ENCODE measurements at regions not wholly inside any gene's neighbourhood (a gene's known extent, or its start where the extent isn't known, plus 50 kb on each side); places are given as distances from the start of the nearest gene placed in this dataset.

DNA sequence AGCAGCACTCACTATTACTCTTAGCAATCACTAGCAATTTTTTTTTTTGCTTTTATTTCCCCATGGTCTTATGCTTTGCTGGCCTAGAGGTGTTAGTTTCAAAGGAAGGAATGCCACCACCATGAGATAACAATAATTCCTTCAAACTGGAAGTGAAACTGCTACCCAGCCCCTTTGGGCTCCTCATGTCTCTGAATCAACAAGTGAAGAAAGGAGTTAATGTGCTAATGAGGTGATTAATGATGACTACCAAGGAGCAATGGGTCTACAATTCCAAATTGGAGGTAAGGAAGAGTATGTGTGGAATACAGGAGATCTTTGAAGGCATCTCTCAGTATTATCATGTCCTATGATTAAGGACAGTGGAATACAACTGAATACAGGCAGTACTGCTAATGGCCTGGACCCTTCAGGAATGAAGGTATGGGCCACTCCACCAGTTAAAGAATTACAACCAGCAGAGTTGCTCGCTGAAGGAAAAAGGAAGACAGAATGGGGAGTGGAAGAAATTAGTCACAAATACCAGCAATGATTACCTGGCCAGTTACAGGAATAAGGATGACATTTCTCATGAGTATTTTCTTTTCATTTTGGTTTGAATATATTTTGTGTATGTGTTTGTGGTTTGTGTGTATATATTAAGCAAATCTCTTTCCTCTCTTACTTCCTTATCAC lies 652.9 kb downstream of the ADGRL2 start:
- no peak for DNase-seq

DNA sequence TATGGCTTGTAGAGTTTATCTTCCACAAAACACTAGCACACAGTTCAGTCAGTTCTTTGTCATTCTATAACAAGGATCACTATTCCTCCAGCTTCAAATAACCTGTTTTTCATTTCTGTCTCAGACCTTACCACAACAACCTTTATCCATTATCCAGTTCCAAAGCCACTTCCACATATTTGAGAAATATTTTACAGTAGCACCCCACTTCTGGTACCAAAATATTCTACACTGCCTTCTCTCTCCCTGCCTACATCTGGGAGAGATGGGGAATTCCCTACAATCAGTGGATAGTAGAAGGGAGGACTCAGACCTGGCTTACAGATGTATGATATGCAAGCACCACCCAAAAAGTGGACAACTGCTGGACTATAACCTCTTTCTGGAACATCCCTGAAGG lies 651.4 kb downstream of the ADGRL2 start:
- no peak for DNase-seq

DNA sequence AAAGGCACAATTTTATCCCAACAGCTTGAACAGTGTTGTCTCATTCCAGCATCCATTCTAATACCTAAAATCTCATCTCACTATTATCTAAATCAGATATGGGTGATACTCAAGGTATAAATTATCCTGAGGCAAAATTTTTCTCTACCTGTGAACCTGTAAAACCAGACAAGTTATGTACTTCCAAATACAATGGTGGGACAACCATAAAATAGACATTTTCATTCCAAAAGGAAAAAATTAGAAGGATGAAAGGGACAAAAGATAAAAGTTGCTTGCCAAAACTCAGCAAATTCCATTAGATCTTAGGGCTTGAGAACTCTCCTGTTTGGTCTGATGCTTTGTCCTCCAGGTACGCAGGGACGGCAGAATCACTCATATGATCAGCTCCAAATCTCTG lies 650.5 kb downstream of the ADGRL2 start:
- no peak for DNase-seq

DNA sequence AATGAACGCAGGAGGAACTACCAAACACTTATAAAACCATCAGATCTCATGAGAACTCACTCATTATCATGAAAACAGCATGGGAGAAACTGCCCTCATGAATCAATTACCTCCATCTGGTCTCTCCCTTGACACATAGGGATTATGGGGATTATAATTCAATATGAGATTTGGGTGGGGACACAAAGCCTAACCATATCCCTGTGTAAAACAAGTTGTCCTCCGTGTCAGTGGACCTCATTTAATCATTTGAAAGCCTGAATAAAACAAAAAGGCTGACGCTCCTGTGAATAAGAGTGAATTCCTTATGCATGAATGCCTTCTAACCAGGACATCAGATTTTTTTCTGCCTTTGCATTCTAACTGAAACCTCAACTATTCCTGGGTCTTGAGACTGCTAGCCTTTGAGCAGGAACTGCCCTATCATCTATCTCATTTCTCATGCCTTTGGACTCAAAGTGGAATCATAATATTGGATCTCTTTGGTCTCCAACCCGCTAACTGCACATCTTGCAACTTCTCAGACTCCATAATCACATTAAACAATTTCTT lies 648.8 kb downstream of the ADGRL2 start:
- DNase-seq, result peak; percentile 3

DNA sequence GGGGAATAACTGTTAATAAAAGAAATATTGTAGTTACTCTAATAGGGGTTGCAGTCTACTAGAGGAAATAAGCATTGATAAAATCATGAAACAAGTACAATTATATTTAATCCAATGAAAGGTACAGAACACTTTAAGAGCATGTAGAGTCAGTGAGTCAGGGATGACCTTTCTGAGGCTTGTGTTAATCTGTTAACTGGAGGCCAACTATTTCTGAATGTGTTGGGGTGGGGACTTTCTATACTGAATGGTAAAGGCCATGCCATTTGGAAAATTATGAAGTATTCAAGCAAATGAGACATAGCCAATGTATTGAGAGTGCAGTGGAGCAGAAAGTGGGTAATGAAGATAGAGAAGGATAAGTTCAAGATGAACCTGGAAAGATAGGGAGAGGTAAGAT lies 646.2 kb downstream of the ADGRL2 start:
- no peak for DNase-seq

DNA sequence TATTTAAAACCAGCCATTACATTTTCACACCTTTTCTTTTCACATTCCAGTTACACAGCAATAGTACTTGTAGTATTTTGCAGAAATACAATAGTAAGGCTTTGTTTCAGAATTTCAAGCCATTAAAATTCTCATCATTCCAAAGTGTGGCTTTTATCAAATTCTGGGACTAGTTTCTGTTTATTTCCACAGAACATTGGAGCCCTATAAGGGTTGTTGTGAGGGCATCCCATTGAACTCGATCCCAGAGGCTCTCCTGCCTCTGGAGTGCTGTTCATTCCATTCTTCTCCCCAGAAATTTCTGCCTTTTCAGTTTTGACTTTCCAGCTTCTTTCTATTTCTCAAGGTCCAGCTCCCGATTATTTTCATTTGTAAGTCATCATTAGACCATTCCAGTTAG lies 645.5 kb downstream of the ADGRL2 start:
- peak; percentile 1 for DNase-seq

DNA sequence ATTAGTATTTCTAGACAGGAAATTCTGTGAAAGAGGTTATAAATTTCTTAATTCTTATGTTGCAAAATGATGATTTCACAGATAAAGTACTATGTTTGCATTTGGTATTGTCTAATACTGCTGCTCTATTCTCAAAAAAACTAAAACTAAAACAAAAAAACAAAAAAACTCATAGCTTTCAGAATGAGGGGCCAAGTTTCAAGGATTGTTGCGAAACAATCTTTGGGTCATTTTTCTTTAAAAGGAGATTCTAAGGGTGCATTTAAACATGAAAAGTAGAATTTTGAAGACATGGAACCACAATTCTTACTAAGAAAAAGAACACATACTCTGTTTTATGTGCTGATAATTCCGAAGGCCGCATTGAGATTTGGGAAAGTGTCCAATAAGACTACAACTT lies 645.1 kb downstream of the ADGRL2 start:
- DNase-seq, result no peak

DNA sequence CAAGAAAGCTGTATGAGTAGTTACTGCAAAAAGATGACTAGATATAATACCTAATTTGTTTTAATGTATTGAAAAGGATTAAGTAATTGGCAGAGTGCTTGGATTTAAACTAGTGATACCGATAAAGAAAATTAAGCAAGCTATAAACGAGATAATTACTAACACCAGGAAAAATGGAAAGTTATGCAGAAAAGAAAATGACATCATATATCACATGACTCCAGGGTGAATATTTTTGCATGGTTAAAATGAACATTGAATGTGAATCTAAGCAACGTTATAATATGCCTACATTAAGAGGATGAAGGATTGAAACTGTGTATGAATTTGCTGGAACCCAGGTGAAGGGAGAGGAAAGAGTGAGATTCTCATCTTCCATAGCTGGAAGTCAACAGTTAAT lies 644.4 kb downstream of the ADGRL2 start:
- no peak for DNase-seq

DNA sequence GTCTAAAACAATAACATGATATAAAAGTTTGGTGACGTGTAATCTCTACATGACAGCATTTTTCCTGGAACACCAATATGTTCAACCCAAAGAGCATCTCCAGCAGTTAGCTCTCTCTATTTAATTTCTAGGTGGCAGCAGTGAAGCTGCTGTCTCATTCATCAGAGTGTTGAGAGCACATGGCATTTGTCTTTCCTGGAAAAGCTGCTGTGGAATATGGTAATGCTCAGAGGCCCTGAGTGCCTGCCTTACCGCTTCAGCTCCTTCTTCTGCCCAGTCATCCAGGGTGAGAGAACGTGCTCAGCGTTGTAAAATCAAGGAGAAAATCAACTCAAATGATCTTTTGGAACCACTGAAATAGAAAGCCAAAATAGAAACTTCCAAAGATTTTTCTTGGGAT lies 640.7 kb downstream of the ADGRL2 start:
- no peak for DNase-seq

DNA sequence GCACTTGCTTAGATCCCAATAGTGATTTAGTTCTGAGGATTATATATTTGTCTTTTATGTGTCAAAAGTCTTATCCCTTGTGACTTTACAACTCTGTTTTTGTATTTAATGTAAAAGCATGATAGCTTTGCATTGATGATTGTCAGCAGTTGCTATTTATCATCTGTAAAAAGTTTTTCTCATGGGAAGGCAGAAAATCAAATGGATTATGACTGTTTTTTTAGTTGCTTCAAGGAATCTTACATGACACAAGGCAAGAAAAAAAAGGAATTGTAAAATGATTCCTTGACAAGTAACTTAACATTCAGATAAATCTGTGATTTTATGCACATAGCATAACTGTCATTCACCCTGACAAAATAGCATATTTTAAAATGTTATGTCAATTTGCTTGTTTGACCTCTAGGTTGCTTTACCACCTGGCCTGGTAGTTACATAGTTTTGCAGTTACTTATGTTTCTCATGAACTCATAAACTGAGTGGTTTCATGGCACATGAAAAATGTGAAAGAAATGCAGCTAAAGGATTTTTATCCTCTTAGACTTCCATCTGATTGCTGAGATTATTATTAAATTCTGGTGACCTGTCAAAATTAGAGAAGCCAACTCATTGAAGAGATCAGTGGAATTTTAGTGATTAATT lies 622.6 kb downstream of the ADGRL2 start:
- DNase-seq, result peak; percentile 21

DNA sequence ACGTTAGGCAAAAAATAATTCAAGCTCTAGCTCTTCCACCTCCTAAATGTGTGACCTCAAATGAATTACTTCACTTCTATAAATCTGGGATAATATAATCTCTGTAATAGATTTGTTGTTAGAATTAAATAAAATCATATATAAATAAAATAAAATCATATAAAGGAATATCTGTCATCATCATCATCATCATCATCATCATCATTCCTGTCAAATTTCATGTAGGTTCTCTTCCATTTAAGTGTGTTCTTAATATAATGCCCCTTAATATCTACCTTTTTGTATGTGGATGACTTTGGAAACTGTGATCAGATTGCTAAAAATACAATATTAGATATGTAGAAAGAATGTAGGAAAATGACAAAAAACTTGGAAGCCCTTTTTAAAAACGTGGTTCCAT lies 621.0 kb downstream of the ADGRL2 start:
- DNase-seq, result no peak

DNA sequence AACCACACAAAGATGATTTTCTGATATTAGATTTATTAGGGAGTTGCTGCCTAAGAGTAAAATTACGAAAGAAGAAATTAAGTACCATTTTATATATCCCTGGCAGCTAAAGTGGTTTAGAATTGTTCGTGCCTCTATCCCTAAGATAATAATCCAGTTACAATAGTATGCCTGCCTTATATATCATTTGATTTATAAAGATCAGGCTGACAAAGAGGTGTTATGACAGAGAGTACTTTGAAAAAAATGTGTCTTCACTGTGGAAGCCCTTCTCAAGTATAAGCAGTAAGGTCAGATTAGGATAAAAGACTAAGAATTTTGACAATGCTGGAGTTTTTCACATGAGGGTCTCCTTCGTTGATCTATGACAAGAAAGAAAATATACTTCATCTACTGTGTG lies 619.9 kb downstream of the ADGRL2 start:
- DNase-seq, result no peak

DNA sequence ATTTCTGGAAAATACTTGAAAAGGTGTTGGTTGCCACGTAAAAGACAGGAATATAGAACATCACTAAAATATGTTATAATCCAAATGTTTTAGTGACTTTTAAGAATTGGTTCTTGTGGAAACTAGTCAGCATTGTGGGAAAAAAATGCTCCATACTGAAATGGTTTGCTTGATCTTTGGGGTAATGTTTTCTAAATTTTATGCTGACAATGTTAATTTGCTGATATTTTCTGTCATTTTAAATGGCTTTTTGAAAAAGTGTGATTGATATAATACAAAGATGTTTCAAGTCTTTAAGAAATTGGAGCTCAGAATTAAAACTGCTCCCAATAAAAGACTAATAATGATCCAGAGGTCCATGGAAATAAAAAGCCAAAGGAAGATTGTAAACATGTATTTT lies 610.9 kb downstream of the ADGRL2 start:
- DNase-seq, result no peak

DNA sequence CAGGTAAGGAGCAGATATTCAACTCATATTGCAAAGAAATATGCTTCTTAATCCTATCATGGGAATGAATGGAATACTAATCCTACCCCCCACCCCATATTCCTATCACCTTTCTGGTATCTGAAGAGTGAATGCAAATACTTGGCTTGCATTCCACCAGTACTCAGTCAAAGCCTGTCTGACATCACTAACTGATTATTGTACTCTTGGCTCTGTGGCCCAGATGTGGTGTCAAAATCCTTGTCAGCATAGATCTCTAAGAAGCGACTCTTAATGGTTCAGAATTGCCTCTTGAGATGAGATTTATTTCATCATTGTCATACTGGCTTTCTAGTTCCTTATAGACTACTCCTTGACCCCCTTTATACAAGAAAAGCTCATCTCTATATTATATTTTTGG lies 604.6 kb downstream of the ADGRL2 start:
- DNase-seq, result no peak

DNA sequence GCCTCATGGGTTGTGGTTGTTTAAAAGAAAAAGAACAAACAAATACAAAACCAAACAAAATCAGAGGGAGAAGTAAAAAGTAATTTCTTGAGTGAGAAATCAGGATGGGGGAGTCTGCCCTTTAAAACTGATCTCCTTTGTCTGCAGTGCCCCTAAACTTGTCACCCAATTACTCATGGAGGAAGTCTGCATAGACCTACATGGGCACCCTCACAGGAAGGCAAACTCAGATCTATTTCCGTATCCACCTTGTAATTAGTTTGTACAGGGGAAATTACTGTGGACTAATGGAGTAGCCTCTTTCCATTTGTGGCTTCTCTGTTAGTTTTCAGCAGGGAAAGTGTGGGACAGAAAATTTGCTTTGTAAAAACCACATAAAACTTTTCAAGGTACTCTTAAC lies 600.4 kb downstream of the ADGRL2 start:
- DNase-seq, result no peak

DNA sequence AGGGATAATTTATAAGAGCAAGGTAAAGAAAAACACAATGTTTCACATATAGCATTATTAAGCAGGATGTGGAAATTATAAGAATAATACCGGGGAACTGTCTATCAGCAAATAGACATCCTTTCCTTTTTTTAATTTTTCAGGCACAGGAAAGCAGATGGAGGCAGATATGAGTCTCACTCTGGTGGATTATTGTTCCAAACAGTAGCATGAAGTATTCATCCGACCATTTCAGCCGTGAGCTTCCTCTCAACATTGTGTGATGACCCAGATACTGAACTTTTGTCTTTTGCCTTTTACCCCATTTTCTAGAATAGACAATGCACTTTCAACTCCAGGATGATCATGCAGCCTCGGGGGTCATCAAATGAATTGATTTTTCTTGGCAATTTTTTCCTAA lies 599.8 kb downstream of the ADGRL2 start:
- DNase-seq, result no peak

DNA sequence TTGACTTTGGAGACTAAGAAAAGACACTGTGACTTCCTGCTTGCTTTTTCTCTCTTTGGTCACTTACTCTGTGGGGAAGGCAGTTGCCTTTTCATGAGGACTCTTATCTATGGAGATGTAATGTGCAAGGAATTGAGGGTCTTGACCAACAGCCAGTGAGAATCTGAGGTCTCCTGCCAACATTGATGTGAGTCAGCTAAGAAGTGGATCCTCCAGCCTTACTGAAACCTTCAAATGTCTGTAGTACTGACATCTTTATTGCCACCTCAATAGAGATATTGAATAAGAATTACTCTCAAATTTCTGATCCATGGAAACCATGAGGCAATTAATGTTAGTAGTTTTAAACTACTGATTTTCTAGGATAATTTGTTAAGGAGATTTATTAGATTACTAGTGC lies 598.4 kb downstream of the ADGRL2 start:
- DNase-seq, result peak; percentile 42

DNA sequence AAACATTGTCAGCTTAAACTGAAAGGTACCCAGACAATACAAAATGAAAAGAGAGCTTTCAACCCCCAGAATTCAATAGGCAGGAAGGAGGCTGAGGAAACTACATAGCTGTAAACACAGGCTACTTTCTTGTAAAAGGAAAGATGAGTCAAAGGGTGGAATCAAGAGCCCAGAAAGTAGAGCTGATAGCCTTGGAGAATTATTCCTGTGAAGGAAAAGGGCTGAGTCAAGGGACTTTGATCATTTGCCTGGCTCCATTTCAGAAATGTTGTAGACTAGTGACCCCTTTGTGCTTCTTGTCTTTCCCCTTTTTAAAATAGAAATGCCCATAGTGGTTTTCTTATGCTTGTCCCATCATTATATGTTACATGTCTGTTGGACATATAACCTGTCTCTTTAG lies 597.6 kb downstream of the ADGRL2 start:
- DNase-seq, result peak; percentile 8

DNA sequence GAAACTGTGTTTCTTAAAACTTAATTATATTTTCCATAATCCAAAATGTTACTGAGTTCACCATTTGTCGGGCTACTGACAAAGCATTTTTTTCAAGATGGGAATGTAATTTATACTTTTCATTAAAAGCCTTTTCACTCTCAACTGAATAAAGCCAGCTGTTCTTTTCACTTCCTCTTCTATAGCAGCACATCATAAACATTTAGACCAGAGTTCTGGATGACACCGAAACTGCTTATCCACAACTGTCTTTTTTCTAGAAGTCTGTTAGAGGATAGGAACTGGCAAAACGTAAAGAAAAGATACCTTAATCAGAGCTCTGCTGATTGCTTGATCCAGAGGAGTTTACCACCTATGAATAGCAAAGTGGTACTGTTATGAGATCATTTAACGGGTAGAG lies 594.7 kb downstream of the ADGRL2 start:
- DNase-seq, result no peak

DNA sequence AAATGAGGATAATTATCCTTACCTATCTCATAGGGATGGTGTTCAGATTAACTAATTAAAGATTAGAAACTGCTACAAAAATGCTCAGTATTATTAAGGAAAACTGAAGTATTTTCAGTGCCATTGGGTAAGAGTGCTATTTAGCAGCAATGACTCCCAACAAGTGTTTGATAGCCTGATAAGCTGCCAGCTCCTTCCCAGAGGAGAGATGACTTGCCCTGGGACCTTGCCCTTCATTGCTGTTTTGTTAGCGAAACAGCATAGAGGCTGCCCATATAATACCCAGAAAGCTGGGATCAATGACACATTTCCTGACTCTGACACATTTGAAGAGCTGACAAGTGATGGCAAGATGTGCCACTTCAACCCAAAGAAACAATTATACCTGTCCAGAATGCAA lies 592.2 kb downstream of the ADGRL2 start:
- no peak for DNase-seq

DNA sequence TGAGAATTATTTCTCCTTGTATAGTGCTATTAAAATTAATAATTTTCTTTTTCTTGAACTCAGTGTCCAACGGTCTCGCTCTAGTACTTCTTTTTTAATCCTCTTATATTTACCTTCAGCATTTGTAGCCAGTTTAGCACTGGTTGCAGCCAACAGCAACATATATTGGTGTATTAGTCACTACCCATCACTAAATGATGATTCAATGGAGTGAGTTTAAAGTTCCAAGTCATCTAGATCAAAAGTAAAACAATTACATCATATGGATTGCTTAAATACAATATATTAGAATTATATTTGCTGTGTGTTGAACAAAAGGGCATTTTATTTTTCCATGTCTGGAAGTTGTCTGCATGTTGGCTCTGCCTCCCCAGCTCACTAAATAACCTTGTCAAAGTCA lies 591.8 kb downstream of the ADGRL2 start:
- peak; percentile 37 for DNase-seq

DNA sequence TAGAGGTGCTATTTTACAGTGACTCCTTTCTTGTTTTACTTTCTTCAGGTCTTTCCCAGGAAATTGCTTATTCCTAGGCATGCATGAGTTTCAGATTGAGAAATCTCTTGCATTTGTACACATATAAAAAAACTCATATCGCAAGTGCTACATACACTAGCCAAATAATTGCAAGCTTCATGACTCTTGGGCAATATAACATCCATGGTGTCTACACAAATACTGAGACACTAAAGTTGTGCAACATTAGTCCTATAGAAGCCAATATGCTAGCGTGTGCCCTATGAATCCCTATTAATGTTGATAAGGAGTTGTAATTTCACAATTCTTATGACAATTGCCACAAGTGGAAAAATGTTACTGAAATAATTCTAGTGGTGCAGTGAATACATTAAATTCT lies 591.0 kb downstream of the ADGRL2 start:
- no peak for DNase-seq

DNA sequence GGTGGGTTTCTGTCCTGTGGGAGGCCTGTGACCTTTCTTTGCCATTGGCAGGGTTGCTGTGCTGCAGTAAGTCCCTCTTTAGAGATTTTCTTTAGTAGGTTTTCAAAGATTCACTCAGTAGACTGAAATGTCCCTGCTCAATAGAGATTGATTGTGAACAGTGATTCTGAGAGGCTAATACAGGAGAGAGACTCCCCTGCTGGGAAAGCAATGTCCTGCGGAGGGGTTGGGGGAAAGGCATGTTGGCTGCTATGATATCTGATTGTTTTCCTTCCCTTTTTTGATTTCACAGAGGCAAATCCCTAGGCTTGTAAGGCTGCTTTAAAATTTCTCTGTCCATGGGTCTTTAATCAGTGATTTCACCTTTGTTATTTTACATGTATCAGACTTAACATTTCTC lies 589.9 kb downstream of the ADGRL2 start:
- no peak for DNase-seq

DNA sequence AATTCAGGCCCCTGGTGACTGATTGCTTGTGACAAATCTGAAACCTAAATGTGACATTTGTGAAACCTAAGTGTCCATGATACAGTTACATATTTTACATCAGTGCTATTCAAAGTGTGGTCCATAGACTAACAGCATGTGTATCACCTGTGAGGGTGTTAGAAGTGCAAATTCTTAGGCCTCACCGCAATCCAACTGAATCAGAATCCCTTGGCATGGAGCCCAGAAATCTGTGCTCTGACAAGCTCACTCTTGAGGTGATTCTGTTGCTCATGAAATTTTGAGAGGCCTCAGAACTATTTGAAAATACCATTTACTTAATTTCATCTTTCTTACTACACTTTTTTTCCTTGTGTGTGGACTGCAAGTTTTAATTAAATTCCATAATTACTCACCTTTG lies 587.9 kb downstream of the ADGRL2 start:
- peak; percentile 65 for DNase-seq

DNA sequence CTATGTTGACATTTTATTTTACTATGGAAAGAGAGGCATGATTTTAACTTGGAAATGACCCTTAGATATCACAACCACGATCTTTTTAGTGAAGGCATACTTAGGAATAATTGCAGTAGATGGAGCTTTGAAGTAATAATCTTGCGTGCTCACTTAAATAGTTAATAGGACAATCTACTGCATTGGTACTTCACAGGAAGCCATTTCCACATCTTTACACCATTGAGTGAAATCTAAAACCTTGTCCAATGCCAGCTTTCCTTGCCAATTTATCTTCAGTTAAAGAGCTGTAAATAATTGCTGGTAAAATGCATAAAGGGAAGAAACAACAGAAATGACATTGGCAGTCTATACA lies 586.3 kb downstream of the ADGRL2 start:
- no peak for DNase-seq
